ENCODE measurements at regions not wholly inside any gene's neighbourhood (a gene's known extent, or its start where the extent isn't known, plus 50 kb on each side); places are given as distances from the start of the nearest gene placed in this dataset.

- DNase-seq (ENCODE audit: low read depth in 2 of 2): no peak
Measured at GRCh38 chr13:110826861-110827672, 87.8 kb downstream of the ANKRD10 start.
